Mammary epithelial cell (primary cell): ENCODE measurements at regions not wholly inside any gene's neighbourhood (a gene's known extent, or its start where the extent isn't known, plus 50 kb on each side); places are given as distances from the start of the nearest gene placed in this dataset.

ENCODE experiments used
- CTCF ChIP-seq, 2 donors: IDR thresholded peaks in 1 of 2; conservative IDR thresholded peaks in 1 of 2; 2 replicates each; pipeline ENCODE4 v1.5.1; 2011 to 2012; ENCODE audit warnings: inconsistent platforms in 2 of 2, low read length in 2 of 2, mild to moderate bottlenecking in 2 of 2, control low read depth in 1 of 2, low read depth in 1 of 2; ENCODE audit not compliant: insufficient read depth in 1 of 2; ENCODE audit errors: extremely low read depth in 1 of 2
- EZH2 ChIP-seq: IDR thresholded peaks from 2 replicates; pipeline ENCODE4 v1.6.1; 2012; ENCODE audit warnings: low read length, inconsistent platforms, borderline replicate concordance

- TF ChIP-seq CTCF (conservative IDR thresholded peaks at IDR 0.05 in 1 of 2, IDR thresholded peaks at IDR 0.05 in 1 of 2; ENCODE audit: extremely low read depth in 1 of 2, insufficient read depth in 1 of 2, low read depth in 1 of 2, low read length in 2 of 2) (no peak), EZH2 (no peak)
These were observed 390.7 kb downstream of the C12orf75 start for GRCh38 chr12:105721051-105721825.
